CD14-positive monocyte (primary cell): ENCODE measurements at regions not wholly inside any gene's neighbourhood (a gene's known extent, or its start where the extent isn't known, plus 50 kb on each side); places are given as distances from the start of the nearest gene placed in this dataset.

Experiments used
- DNase-seq, 3 donors: peaks; one replicate each; pipeline ENCODE4 v3.0.0-alpha.2; 2011 to 2022
- H2AFZ ChIP-seq: 2 replicates; pipeline ENCODE4 v1.6.0; 2012; ENCODE audit warnings: mild to moderate bottlenecking, low read depth, low read length, inconsistent platforms; ENCODE audit not compliant: insufficient read depth, poor library complexity, severe bottlenecking
- H3K27ac ChIP-seq, 2 donors: 1 replicate in 1 of 2; 2 replicates in 1 of 2; pipeline ENCODE4 v1.5.1; 2012 to 2013; ENCODE audit warnings: low read length in 2 of 2, control low read depth in 1 of 2, inconsistent platforms in 1 of 2, low read depth in 1 of 2, mild to moderate bottlenecking in 1 of 2
- H3K27me3 ChIP-seq, 2 donors: one replicate each; pipeline versions ENCODE4 v1.6.0 to v1.6.1; 2011 to 2013; ENCODE audit warnings: low read length in 2 of 2; ENCODE audit not compliant: control insufficient read depth in 2 of 2, insufficient read depth in 2 of 2
- H3K36me3 ChIP-seq, 2 donors: replicated peaks in 1 of 2; 1 replicate in 1 of 2; 2 replicates in 1 of 2; pipeline versions ENCODE4 v1.5.1 to v1.6.1; 2012 to 2013; ENCODE audit warnings: low read length in 2 of 2, control low read depth in 1 of 2, inconsistent platforms in 1 of 2, mild to moderate bottlenecking in 1 of 2; ENCODE audit not compliant: insufficient read depth in 2 of 2, control insufficient read depth in 1 of 2
- H3K4me1 ChIP-seq, 2 donors: 1 replicate in 1 of 2; 2 replicates in 1 of 2; pipeline versions ENCODE4 v1.5.1 to v1.6.1; 2012 to 2013; ENCODE audit warnings: low read length in 2 of 2, control low read depth in 1 of 2, inconsistent platforms in 1 of 2, mild to moderate bottlenecking in 1 of 2, moderate library complexity in 1 of 2; ENCODE audit not compliant: insufficient read depth in 2 of 2, control insufficient read depth in 1 of 2
- H3K4me2 ChIP-seq: replicated peaks from 2 replicates; pipeline ENCODE3; 2012; ENCODE audit warnings: low read length, moderate library complexity, mild to moderate bottlenecking; ENCODE audit not compliant: poor library complexity, severe bottlenecking; ENCODE audit errors: extremely low read depth
- H3K4me3 ChIP-seq, 3 experiments: fragments of 200-600 bp in 1 of 3; sonication (generic) in 1 of 3; replicated peaks in 1 of 3; 1 replicate in 2 of 3; 2 replicates in 1 of 3; pipeline ENCODE4 v1.5.1; 2011 to 2013; ENCODE audit warnings: low read length in 3 of 3, mild to moderate bottlenecking in 3 of 3, control low read depth in 2 of 3, low read depth in 2 of 3, inconsistent platforms in 1 of 3, moderate library complexity in 1 of 3
- H3K79me2 ChIP-seq: 2 replicates; pipeline ENCODE4 v1.6.0; 2012; ENCODE audit warnings: mild to moderate bottlenecking, control low read depth, inconsistent platforms, low read length, moderate library complexity; ENCODE audit not compliant: insufficient read depth
- H3K9ac ChIP-seq: 2 replicates; pipeline ENCODE4 v1.6.0; 2017; ENCODE audit warnings: low read length, mild to moderate bottlenecking; ENCODE audit not compliant: insufficient read depth, poor library complexity, severe bottlenecking
- H3K9me3 ChIP-seq, 2 donors: replicated peaks in 1 of 2; 1 replicate in 1 of 2; 2 replicates in 1 of 2; pipeline versions ENCODE4 v1.5.1 to v1.6.1; 2012 to 2013; ENCODE audit warnings: low read length in 2 of 2, control low read depth in 1 of 2; ENCODE audit not compliant: control insufficient read depth in 1 of 2, insufficient read depth in 1 of 2
- H4K20me1 ChIP-seq: 2 replicates; pipeline ENCODE4 v1.6.0; 2012; ENCODE audit warnings: mild to moderate bottlenecking, low read length, control low read depth, moderate library complexity; ENCODE audit not compliant: insufficient read depth
- H3K27ac Mint-ChIP-seq, 7 donors: one replicate each; pipeline ENCODE4 v1.8.0; 2020; ENCODE audit warnings: mild to moderate bottlenecking in 7 of 7, mixed read lengths in 7 of 7, moderate library complexity in 6 of 7, inconsistent platforms in 2 of 7
- H3K27me3 Mint-ChIP-seq, 3 donors: one replicate each; pipeline ENCODE4 v1.8.0; 2021 to 2022; ENCODE audit warnings: low read depth in 3 of 3, mild to moderate bottlenecking in 3 of 3, mixed read lengths in 3 of 3, moderate library complexity in 3 of 3, inconsistent platforms in 1 of 3
- H3K36me3 Mint-ChIP-seq, 2 donors: one replicate each; pipeline ENCODE4 v1.8.0; 2020; ENCODE audit warnings: mixed read lengths in 2 of 2, inconsistent platforms in 1 of 2, mild to moderate bottlenecking in 1 of 2
- H3K4me1 Mint-ChIP-seq: one replicate; pipeline ENCODE4 v1.8.0; 2020; ENCODE audit warnings: mild to moderate bottlenecking, mixed read lengths
- H3K4me3 Mint-ChIP-seq, 2 donors: one replicate each; pipeline ENCODE4 v1.8.0; 2020; ENCODE audit warnings: mild to moderate bottlenecking in 2 of 2, mixed read lengths in 2 of 2, moderate library complexity in 1 of 2
- H3K9me3 Mint-ChIP-seq, 7 donors: one replicate each; pipeline ENCODE4 v1.8.0; 2020 to 2022; ENCODE audit warnings: mixed read lengths in 7 of 7, mild to moderate bottlenecking in 6 of 7, moderate library complexity in 6 of 7, inconsistent platforms in 2 of 7
- CTCF ChIP-seq: fragments of 200-600 bp; IDR thresholded peaks from one replicate; pipeline ENCODE4 v1.8.0; 2022; ENCODE audit warnings: antibody characterized with exemption, mild to moderate bottlenecking
- WGBS: methylation state at CpG from one replicate; pipeline ENCODE4 v1.1.5; 2013; ENCODE audit warnings: missing lambda C conversion rate; ENCODE audit not compliant: insufficient coverage; 5-methylcytosine and 5-hydroxymethylcytosine counted together
- intact Hi-C, 2 donors: fragments of 100-400 bp; cut with micrococcal nuclease; formaldehyde crosslinking; loops; one replicate each; pipeline versions ENCODE4 v1.15.0 to v1.15.1; 2023

- Mint-ChIP-seq H3K27me3 (peaks cover 0 to 4% (median 3%) of the 10 kb centered on the region in 3 donors), H3K9me3 (no peaks in the 10 kb centered on the region), H3K27ac (no peak overlapping the region), H3K4me3 (no peak overlapping the region), H3K36me3 (no peaks in the 10 kb centered on the region), H3K4me1 (peaks cover under 1% of the 10 kb centered on the region)
- no peaks in the 10 kb centered on the region for H4K20me1 ChIP-seq
- H2AFZ ChIP-seq = no peak overlapping the region
- intact Hi-C loops = loop anchor here in 1 of 2 donors (10.0 kb wide), 1 partner anchor 67 kb away; no protein-coding TSS in a partner anchor
- H3K36me3 ChIP-seq = no peaks in the 10 kb centered on the region
- 100% methylated on average over 4 of the region's 9 CpGs for WGBS
- H3K27me3 ChIP-seq = peaks cover 0 to 3% of the 10 kb centered on the region in 2 donors
- H3K4me2 ChIP-seq = no peak overlapping the region
- H3K4me1 ChIP-seq = peaks cover under 1 to 1% of the 10 kb centered on the region in 2 donors
- H3K9me3 ChIP-seq = no peaks in the 10 kb centered on the region
- H3K27ac ChIP-seq = no peak overlapping the region
- no peak for TF ChIP-seq CTCF
- no peak overlapping the region for H3K9ac ChIP-seq
- H3K4me3 ChIP-seq = no peak overlapping the region
- no peak for DNase-seq
- H3K79me2 ChIP-seq = no peaks in the 10 kb centered on the region
Measured at GRCh38 chr14:106511800-106512198, 985.4 kb downstream of the TMEM121 start.

- Mint-ChIP-seq H3K36me3 (no peaks in the 10 kb centered on the region), H3K4me3 (no peak overlapping the region), H3K9me3 (no peaks in the 10 kb centered on the region), H3K27ac (no peak overlapping the region), H3K27me3 (peaks cover 0 to 4% (median 3%) of the 10 kb centered on the region in 3 donors), H3K4me1 (peaks cover 15% of the 10 kb centered on the region)
- Histone ChIP-seq H3K79me2 (no peaks in the 10 kb centered on the region), H3K4me2 (no peak overlapping the region), H3K9me3 (no peaks in the 10 kb centered on the region), H3K27ac (no peak overlapping the region), H2AFZ (no peak overlapping the region), H3K4me1 (peaks cover 10 to 16% of the 10 kb centered on the region in 2 donors), H3K9ac (no peak overlapping the region), H3K4me3 (no peak overlapping the region), H3K27me3 (peaks cover 0 to 2% of the 10 kb centered on the region in 2 donors), H4K20me1 (no peaks in the 10 kb centered on the region), H3K36me3 (no peaks in the 10 kb centered on the region)
- 100% methylated on average over 1 of the region's 3 CpGs for WGBS
- TF ChIP-seq CTCF = no peak
- intact Hi-C loops = loop anchor here in 1 of 2 donors (10.0 kb wide), 1 partner anchor 69 kb away; no protein-coding TSS in a partner anchor
- no peak for DNase-seq
Measured at GRCh38 chr14:106513302-106513701, 986.9 kb downstream of the TMEM121 start.
